ENCODE measurements at regions not wholly inside any gene's neighbourhood (a gene's known extent, or its start where the extent isn't known, plus 50 kb on each side); places are given as distances from the start of the nearest gene placed in this dataset.

DNA sequence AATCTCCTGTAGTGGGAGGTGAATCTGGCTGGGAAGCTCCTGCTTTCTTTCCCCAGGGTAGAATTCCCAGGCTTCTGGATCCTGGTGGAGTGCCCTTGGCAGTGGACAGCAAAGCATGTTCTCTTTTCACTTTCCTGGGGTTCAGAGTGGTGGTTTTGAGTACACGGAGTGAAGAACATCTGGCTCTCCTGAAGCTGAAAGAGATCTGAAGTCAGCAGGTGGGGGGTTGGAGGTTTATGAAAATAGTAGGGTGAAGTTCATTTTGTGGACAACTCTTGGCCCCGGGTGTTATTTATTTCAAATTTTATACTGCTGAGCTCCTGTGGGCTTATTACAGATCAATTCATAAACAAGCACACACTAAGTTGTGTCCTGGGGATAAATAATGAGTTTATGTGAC lies 497.3 kb downstream of the KLF5 start:
- no peaks in the 10 kb centered on the region for H3K4me1 ChIP-seq (ENCODE audit: control insufficient read depth in 2 of 2, insufficient read depth in 2 of 2, low read length in 2 of 2)
- no peak overlapping the region for H3K4me3 ChIP-seq (ENCODE audit: low read length)
- no peak overlapping the region for H3K27ac ChIP-seq (ENCODE audit: low read depth, low read length)
- DNase-seq (no peak), ATAC-seq (no peak)
- Mint-ChIP-seq H3K36me3 (peaks cover 0 to 2% (median 0%) of the 10 kb centered on the region in 5 donors), H3K9me3 (peaks cover 0 to 6% (median 0%) of the 10 kb centered on the region in 11 donors), H3K27me3 (no peaks in the 10 kb centered on the region), H3K4me3 (peak overlapping the region in 1 of 10 donors; percentile 5), H3K27ac (no peak overlapping the region), H3K4me1 (no peaks in the 10 kb centered on the region)
- H3K36me3 ChIP-seq (ENCODE audit: control insufficient read depth in 2 of 3, insufficient read depth in 3 of 3, low read length in 3 of 3): no peaks in the 10 kb centered on the region
- no peaks in the 10 kb centered on the region for H3K27me3 ChIP-seq (ENCODE audit: control insufficient read depth in 2 of 2, insufficient read depth in 2 of 2, low read length in 2 of 2)
- H3K9me3 ChIP-seq (ENCODE audit: control insufficient read depth in 2 of 3, low read length in 3 of 3): no peaks in the 10 kb centered on the region
- intact Hi-C loops (cut with micrococcal nuclease): no loop called here
- CTCF ChIA-PET: no interaction called here
- POLR2A ChIA-PET: no interaction called here

- Mint-ChIP-seq H3K27me3 (peaks cover 0 to 5% (median 0%) of the 10 kb centered on the region in 5 donors), H3K4me1 (no peaks in the 10 kb centered on the region), H3K27ac (no peak overlapping the region), H3K9me3 (peaks cover 0 to 6% (median 0%) of the 10 kb centered on the region in 11 donors), H3K36me3 (no peaks in the 10 kb centered on the region), H3K4me3 (no peak overlapping the region)
- Histone ChIP-seq H3K27ac (ENCODE audit: low read depth, low read length) (no peak overlapping the region), H3K4me3 (ENCODE audit: low read length) (no peak overlapping the region), H3K4me1 (ENCODE audit: control insufficient read depth in 2 of 2, insufficient read depth in 2 of 2, low read length in 2 of 2) (no peaks in the 10 kb centered on the region), H3K27me3 (ENCODE audit: control insufficient read depth in 2 of 2, insufficient read depth in 2 of 2, low read length in 2 of 2) (no peaks in the 10 kb centered on the region), H3K9me3 (ENCODE audit: control insufficient read depth in 2 of 3, low read length in 3 of 3) (no peaks in the 10 kb centered on the region), H3K36me3 (ENCODE audit: control insufficient read depth in 2 of 3, insufficient read depth in 3 of 3, low read length in 3 of 3) (no peaks in the 10 kb centered on the region)
- intact Hi-C loops (cut with micrococcal nuclease): no loop called here
- ChIA-PET CTCF (no interaction called here), POLR2A (no interaction called here)
- ATAC-seq (no peak), DNase-seq (no peak)
Observed at GRCh38 chr13:73551736-73552135, 492.9 kb downstream of the KLF5 start.

DNA sequence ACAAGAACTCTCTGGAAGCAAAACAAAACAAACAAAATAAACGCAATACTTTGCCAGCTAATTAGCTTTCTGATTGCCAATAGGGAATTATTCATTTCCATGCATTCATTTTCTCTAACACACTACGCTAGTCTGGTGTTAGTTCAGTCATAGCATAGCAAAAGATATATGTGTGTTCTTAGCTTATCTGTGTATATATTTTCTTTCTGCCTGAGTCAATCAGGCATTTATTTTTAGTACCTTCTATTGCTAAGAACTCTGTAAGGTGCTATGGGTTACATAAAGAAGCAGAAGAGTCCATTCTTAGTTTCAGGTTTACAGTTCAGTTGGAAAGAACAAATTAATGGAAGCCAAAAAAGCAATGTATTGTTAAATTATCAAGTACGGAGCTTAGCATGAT lies 490.9 kb downstream of the KLF5 start:
- H3K27me3 Mint-ChIP-seq: peaks cover 0 to 5% (median 0%) of the 10 kb centered on the region in 5 donors
- POLR2A ChIA-PET: no interaction called here
- no peak for ATAC-seq

GRCh38 chr13:73548449-73548848 lies 489.6 kb downstream of the KLF5 start:
- H3K27me3 Mint-ChIP-seq: peaks cover 0 to 7% (median 0%) of the 10 kb centered on the region in 5 donors
- no peak for ATAC-seq
- ChIA-PET CTCF (interaction anchor here (0.6 to 0.9 kb wide), 2 partner anchors 15 to 771 kb away, joined by 4 read pairs; no protein-coding TSS in a partner anchor), POLR2A (no interaction called here)
- Histone ChIP-seq H3K27me3 (ENCODE audit: control insufficient read depth in 2 of 2, insufficient read depth in 2 of 2, low read length in 2 of 2) (no peaks in the 10 kb centered on the region), H3K27ac (ENCODE audit: low read depth, low read length) (no peak overlapping the region), H3K9me3 (ENCODE audit: control insufficient read depth in 2 of 3, low read length in 3 of 3) (no peaks in the 10 kb centered on the region), H3K36me3 (ENCODE audit: control insufficient read depth in 2 of 3, insufficient read depth in 3 of 3, low read length in 3 of 3) (no peaks in the 10 kb centered on the region), H3K4me3 (ENCODE audit: low read length) (no peak overlapping the region), H3K4me1 (ENCODE audit: control insufficient read depth in 2 of 2, insufficient read depth in 2 of 2, low read length in 2 of 2) (no peaks in the 10 kb centered on the region)
- H3K9me3 Mint-ChIP-seq: no peaks in the 10 kb centered on the region
- no peak overlapping the region for H3K27ac Mint-ChIP-seq
- no peak overlapping the region for H3K4me3 Mint-ChIP-seq
- H3K4me1 Mint-ChIP-seq: no peaks in the 10 kb centered on the region
- intact Hi-C loops (cut with micrococcal nuclease): no loop called here
- no peak for DNase-seq
- H3K36me3 Mint-ChIP-seq: no peaks in the 10 kb centered on the region

More for the DNA sequence above, 490.9 kb downstream of the KLF5 start:
- no peak overlapping the region for H3K4me3 ChIP-seq (ENCODE audit: low read length)
- H3K27me3 ChIP-seq (ENCODE audit: control insufficient read depth in 2 of 2, insufficient read depth in 2 of 2, low read length in 2 of 2): no peaks in the 10 kb centered on the region
- no peaks in the 10 kb centered on the region for H3K4me1 ChIP-seq (ENCODE audit: control insufficient read depth in 2 of 2, insufficient read depth in 2 of 2, low read length in 2 of 2)
- H3K4me3 Mint-ChIP-seq: no peak overlapping the region
- DNase-seq: no peak
- CTCF ChIA-PET: no interaction called here
- H3K36me3 ChIP-seq (ENCODE audit: control insufficient read depth in 2 of 3, insufficient read depth in 3 of 3, low read length in 3 of 3): no peaks in the 10 kb centered on the region
- H3K27ac Mint-ChIP-seq: no peak overlapping the region
- no peak overlapping the region for H3K27ac ChIP-seq (ENCODE audit: low read depth, low read length)
- intact Hi-C loops (cut with micrococcal nuclease): no loop called here
- no peaks in the 10 kb centered on the region for H3K9me3 ChIP-seq (ENCODE audit: control insufficient read depth in 2 of 3, low read length in 3 of 3)
- no peaks in the 10 kb centered on the region for H3K36me3 Mint-ChIP-seq
- peaks cover 0 to 5% (median 0%) of the 10 kb centered on the region in 11 donors for H3K9me3 Mint-ChIP-seq
- no peaks in the 10 kb centered on the region for H3K4me1 Mint-ChIP-seq

- ChIA-PET POLR2A (no interaction called here), CTCF (no interaction called here)
- ATAC-seq: no peak
- Mint-ChIP-seq H3K9me3 (no peaks in the 10 kb centered on the region), H3K4me1 (no peaks in the 10 kb centered on the region), H3K36me3 (no peaks in the 10 kb centered on the region), H3K4me3 (no peak overlapping the region), H3K27ac (no peak overlapping the region), H3K27me3 (peaks cover 0 to 7% (median 0%) of the 10 kb centered on the region in 5 donors)
- no peaks in the 10 kb centered on the region for H3K9me3 ChIP-seq (ENCODE audit: control insufficient read depth in 2 of 3, low read length in 3 of 3)
- H3K36me3 ChIP-seq (ENCODE audit: control insufficient read depth in 2 of 3, insufficient read depth in 3 of 3, low read length in 3 of 3): no peaks in the 10 kb centered on the region
- no peak for DNase-seq
- H3K4me1 ChIP-seq (ENCODE audit: control insufficient read depth in 2 of 2, insufficient read depth in 2 of 2, low read length in 2 of 2): no peaks in the 10 kb centered on the region
- no peaks in the 10 kb centered on the region for H3K27me3 ChIP-seq (ENCODE audit: control insufficient read depth in 2 of 2, insufficient read depth in 2 of 2, low read length in 2 of 2)
- H3K4me3 ChIP-seq (ENCODE audit: low read length): no peak overlapping the region
- intact Hi-C loops (cut with micrococcal nuclease): no loop called here
- H3K27ac ChIP-seq (ENCODE audit: low read depth, low read length): no peak overlapping the region
Observed at GRCh38 chr13:73547239-73547638, 488.4 kb downstream of the KLF5 start.

- ChIA-PET POLR2A (no interaction called here), CTCF (interaction anchor here (0.7 kb wide), 1 partner anchor 19 kb away, joined by 5 read pairs; no protein-coding TSS in a partner anchor)
- H3K27ac Mint-ChIP-seq: no peak overlapping the region
- intact Hi-C loops (cut with micrococcal nuclease): no loop called here
- Histone ChIP-seq H3K9me3 (ENCODE audit: control insufficient read depth in 2 of 3, low read length in 3 of 3) (no peaks in the 10 kb centered on the region), H3K4me3 (ENCODE audit: low read length) (no peak overlapping the region), H3K27ac (ENCODE audit: low read depth, low read length) (no peak overlapping the region), H3K4me1 (ENCODE audit: control insufficient read depth in 2 of 2, insufficient read depth in 2 of 2, low read length in 2 of 2) (no peaks in the 10 kb centered on the region), H3K36me3 (ENCODE audit: control insufficient read depth in 2 of 3, insufficient read depth in 3 of 3, low read length in 3 of 3) (no peaks in the 10 kb centered on the region), H3K27me3 (ENCODE audit: control insufficient read depth in 2 of 2, insufficient read depth in 2 of 2, low read length in 2 of 2) (no peaks in the 10 kb centered on the region)
- no peak for DNase-seq
- no peak for ATAC-seq
- no peaks in the 10 kb centered on the region for H3K4me1 Mint-ChIP-seq
- no peaks in the 10 kb centered on the region for H3K9me3 Mint-ChIP-seq
- no peak overlapping the region for H3K4me3 Mint-ChIP-seq
- H3K36me3 Mint-ChIP-seq: no peaks in the 10 kb centered on the region
- H3K27me3 Mint-ChIP-seq: peaks cover 0 to 10% (median 0%) of the 10 kb centered on the region in 5 donors
Observed at GRCh38 chr13:73544175-73544574, 485.4 kb downstream of the KLF5 start.

- H3K9me3 ChIP-seq (ENCODE audit: control insufficient read depth in 2 of 3, low read length in 3 of 3): no peaks in the 10 kb centered on the region
- H3K4me1 ChIP-seq (ENCODE audit: control insufficient read depth in 2 of 2, insufficient read depth in 2 of 2, low read length in 2 of 2): no peaks in the 10 kb centered on the region
- no peak overlapping the region for H3K4me3 ChIP-seq (ENCODE audit: low read length)
- H3K36me3 ChIP-seq (ENCODE audit: control insufficient read depth in 2 of 3, insufficient read depth in 3 of 3, low read length in 3 of 3): no peaks in the 10 kb centered on the region
- intact Hi-C loops (cut with micrococcal nuclease): no loop called here
- Mint-ChIP-seq H3K27ac (no peak overlapping the region), H3K4me1 (no peaks in the 10 kb centered on the region), H3K4me3 (no peak overlapping the region), H3K9me3 (no peaks in the 10 kb centered on the region), H3K27me3 (peaks cover 0 to 7% (median 0%) of the 10 kb centered on the region in 5 donors), H3K36me3 (no peaks in the 10 kb centered on the region)
- ATAC-seq (no peak), DNase-seq (no peak)
- no peaks in the 10 kb centered on the region for H3K27me3 ChIP-seq (ENCODE audit: control insufficient read depth in 2 of 2, insufficient read depth in 2 of 2, low read length in 2 of 2)
- H3K27ac ChIP-seq (ENCODE audit: low read depth, low read length): no peak overlapping the region
- ChIA-PET POLR2A (no interaction called here), CTCF (interaction anchor here (0.6 kb wide), 1 partner anchor 27 kb away, joined by 3 read pairs; no protein-coding TSS in a partner anchor)
Observed at GRCh38 chr13:73542446-73542845, 483.6 kb downstream of the KLF5 start.

Measured in naive thymus-derived CD4-positive, alpha-beta T cell (primary cell).